Stimulated activated CD4-positive, alpha-beta T cell treated with anti-CD3 and anti-CD28 coated beads, Interleukin-1b, Interleukin-23, amount 100 ng/mL, for 4 hours (primary cell): ENCODE measurements at regions not wholly inside any gene's neighbourhood (a gene's known extent, or its start where the extent isn't known, plus 50 kb on each side); places are given as distances from the start of the nearest gene placed in this dataset.
A peak's percentile ranks its signal among the peaks of the same experiment; 100 is the strongest.
"Not testable (repeated sequence)": the region's sequence is repeated elsewhere in the genome, so short reads cannot be mapped to it uniquely, and the experiment has no call there.

Experiments
- DNase-seq, 2 donors: peaks; one replicate each; pipeline ENCODE4 v3.0.0-alpha.2; 2020; ENCODE audit warnings: low read depth in 2 of 2

GRCh38 chr4:81375745-81376144, 96.0 kb downstream of the RASGEF1B start:
- no peak for DNase-seq

DNA sequence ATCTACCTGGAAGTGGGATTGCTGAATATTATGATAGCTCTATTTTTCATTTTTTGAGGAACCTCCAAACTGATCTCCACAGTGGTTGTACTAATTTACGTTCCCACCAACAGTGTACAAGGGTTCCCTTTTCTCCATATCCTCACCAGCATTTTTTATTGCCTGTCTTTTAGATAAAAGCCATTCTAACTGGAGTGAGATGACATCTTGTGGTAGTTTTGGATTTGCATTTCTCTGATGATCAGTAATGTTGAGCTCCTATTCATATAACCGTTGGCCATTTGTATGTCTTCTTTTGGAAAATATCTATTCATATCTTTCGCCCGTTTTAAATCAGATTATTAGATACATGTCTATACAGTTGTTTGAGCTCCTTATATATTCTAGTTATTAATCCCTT, 101.8 kb downstream of the RASGEF1B start:
- no peak for DNase-seq

DNA sequence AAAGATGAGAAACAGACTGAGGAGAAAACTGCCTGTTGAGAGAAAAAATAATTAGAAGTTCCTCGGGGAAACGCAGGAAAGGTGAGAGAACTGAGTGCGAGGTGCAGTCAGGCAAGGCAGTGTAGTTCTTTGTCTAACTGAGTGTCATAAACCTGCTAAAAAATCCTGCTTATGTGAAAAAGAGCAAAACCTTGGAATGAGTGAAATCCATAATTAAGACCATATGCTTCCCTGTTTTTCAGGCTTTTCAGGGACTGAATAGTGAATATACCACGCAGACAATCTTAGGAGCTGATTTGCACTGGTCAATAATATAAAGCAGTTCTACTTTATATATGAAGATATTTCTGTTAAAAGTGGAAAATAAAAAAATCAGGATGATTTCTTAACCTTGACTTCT, 104.9 kb downstream of the RASGEF1B start:
- DNase-seq, result no peak

DNA sequence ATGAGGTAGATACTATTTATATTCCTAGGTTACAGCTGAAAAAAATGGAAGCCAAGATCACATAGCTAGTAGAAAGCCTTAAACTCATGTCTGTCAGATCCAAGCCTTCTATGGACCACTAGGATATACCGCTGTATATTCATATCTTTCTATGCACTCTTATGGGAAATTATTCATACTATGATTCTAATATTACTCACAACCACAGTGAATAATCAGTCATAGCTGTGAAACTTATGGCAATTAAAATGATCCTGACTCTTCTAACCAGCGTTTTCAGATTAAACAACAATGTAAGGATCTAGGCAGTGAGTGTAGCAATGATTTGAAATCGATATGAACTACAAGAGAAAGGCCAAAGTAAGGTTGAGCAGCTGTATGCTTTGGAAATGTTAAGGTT, 111.0 kb downstream of the RASGEF1B start:
- no peak for DNase-seq

DNA sequence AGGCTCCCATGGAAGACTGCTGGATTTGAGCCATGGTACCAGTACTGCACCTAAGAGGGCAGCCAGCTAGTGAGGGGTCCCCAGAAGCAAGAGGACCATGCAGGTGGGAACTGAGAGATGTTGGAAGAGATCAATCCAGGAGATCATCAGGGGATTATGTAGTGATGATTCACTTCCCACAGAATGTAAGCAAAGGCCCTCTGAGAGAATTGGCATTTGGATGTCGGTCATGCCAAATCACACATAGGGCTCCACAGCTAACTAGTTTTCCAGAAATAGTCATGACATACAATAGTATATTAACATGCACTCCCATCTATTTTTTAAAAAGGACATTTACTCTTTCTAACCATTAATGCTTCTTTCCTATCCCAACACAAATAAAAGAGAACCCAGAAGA, 112.5 kb downstream of the RASGEF1B start:
- DNase-seq, result no peak

- DNase-seq, result no peak
Observed at GRCh38 chr4:81358154-81358553, 113.6 kb downstream of the RASGEF1B start.

GRCh38 chr4:81356621-81357020, 115.1 kb downstream of the RASGEF1B start:
- no peak for DNase-seq

GRCh38 chr4:81355136-81355535, 116.6 kb downstream of the RASGEF1B start:
- no peak for DNase-seq

DNA sequence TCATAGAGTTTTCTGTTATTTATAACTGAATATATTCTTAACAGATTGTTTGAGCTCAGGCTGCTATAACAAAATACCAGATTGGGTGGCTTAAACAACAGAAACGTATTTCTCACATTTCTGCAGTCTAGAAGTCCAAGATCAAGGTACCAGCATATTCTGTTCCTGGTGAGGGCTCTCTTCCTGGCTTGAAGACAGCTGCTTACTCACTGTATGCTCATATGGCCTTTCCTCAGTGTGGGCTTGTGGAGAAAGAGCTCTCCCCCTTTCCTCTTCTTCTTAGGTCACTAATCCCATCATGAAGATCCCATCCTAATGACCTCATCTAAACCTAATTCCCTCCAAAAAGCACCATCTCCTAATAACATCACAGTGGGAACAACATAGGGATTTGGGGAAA, 117.8 kb downstream of the RASGEF1B start:
- no peak for DNase-seq

DNA sequence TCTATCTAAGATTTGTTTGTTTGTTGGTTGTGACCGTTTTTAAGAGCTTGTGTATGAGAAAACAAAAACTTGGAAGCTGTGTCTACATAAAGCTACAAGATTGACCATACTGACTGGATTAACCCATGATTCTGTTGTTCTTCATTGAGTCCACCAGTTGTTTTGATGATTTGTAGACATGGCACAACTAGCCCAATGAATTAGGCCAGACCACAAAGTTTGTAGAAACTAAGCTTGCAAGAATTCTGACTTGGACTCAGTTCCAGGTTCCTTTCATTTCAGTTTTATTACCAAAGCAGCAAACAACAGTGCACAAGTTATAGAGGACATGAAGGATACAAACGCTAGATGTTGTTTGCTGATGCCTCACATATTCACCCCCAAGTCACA, 119.3 kb downstream of the RASGEF1B start:
- no peak for DNase-seq

DNA sequence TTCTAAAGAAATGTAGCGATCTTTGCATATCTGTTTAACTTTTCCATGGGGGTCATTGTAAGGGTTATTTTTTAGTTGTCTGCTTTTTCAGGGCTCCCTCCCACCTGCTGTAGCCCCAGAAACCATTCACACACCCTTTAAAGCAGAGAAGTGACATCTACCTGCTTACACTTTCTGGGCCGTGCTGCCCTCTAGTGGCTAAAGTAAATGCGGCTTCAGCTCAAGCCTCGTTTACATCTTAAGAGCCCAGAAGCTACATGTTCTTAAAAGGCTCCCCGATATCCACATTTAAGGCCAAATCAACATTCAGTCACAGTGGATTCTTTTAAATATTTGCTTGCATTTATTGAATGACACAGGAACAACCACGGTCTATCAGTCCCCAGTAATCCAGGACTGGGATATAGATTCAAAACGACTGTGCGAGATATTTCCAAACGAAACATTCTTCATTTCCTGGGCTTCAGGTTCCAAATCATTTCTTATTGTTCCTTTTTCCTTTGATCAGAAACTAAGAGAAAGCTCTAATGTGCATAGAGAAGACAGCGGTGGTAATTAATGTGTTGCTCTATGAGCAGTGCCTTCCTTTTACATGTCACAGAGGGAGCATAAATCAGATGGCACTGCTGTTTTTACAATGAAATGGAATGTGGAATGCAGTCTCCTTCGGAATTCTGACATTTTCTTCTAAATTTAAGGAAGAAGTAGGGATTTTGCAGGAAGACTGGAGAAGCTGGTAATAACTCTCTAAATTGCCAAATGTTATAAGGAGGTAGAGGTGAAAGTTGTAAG, 119.9 kb downstream of the RASGEF1B start:
- peak; percentile 43 to 51 for DNase-seq

DNA sequence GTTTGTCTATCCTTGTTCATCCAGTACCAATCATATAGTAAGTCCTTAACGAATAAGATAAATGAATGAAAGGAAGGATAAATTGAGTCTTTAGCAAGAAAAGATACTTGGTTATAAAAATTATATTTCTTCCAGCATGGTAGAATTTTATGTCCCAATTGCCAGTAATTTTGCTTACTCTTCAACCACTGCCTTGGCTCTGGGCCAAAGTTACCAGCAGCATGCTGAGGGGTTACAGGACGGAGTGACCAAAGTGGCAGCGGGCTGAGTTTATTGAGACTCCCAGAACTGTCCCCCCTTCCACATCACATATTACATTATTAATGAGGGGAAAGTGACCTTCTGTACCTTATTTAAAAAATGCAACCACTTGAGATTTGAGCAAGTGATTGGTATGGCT, 121.7 kb downstream of the RASGEF1B start:
- DNase-seq, result no peak

DNA sequence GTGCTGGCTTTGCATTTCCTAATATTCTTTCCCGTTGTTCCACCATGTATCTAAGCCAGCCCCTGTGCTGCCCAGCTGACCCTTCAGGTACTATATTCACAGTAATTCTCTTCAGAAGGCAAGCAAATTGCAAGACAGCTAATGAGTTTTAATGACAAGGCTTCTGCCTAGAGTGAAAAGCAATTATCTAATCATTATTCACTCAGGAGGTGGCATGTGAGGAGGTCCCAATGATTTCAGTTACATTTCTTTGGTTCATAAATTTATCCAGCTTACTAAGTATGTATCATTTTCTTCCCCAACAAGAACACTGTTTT, 123.0 kb downstream of the RASGEF1B start:
- DNase-seq, result no peak

GRCh38 chr4:81348086-81348777, 123.5 kb downstream of the RASGEF1B start:
- no peak for DNase-seq

GRCh38 chr4:81346719-81347118, 125.0 kb downstream of the RASGEF1B start:
- no peak for DNase-seq

DNA sequence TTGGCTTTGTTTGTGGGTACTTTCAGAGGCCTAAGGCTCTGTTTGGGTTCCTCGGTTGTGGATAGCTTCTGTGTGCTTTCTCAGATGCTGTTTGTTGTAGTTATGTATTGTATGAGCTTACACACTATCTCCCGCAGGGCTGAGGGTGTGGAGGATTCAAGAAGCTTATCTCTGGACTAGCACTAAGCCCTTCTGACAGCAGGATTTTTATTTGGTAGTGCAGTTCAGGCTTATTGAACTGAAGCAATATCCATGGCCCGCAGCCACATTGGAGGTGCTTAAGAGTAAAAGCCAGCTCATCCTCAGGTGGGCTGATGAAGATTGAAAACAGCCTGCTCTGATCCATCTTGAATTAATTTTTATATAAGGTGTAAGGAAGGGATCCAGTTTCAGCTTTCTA, 128.2 kb downstream of the RASGEF1B start:
- no peak for DNase-seq

DNA sequence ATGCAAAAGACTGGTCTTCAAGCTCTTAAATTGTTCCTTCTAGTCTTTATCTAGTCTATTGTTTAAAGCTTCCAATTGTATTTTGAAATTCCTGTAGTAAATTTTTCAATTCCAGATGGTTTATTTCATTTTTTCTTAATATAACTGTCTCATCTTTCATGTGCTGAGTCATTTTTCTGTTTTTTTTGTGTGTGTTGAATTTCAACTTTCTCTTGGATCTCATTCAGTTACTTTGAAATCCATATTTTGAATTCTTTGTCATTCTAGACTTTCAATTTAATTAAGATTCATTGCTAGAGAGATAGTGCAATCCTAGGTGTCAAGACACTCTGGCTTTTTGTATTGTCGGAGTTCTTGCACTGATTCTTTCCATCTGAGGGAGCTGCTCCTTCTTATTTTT, 128.0 kb upstream of the PRKG2 start:
- no peak for DNase-seq

- DNase-seq, result no peak
Observed at GRCh38 chr4:81337211-81337610, 122.2 kb upstream of the PRKG2 start.

GRCh38 chr4:81335122-81335912, 120.3 kb upstream of the PRKG2 start:
- DNase-seq, result no peak

DNA sequence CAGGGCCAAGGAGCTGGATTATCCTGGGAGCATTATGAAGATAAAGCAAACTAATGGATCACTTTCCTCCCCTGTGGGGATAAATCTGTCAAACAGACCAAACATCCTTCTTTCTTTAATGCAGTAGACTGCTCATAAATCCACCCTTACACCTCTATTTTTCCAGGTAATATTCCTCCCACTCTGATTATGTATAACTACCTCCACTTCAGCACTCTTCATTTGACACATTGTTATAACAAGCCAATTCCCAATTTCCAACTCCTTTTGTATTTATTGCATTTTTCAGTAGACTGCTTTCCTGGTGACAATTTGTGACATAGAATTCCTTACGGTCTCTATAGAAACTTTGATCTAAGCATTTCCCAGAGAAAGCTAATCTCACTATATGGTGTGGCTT, 115.0 kb upstream of the PRKG2 start:
- DNase-seq, result no peak

- DNase-seq, result no peak
Observed at GRCh38 chr4:81326581-81326980, 111.6 kb upstream of the PRKG2 start.

- DNase-seq, result not testable (repeated sequence)
Observed at GRCh38 chr4:81324594-81324993, 109.6 kb upstream of the PRKG2 start.

GRCh38 chr4:81319657-81320056, 104.6 kb upstream of the PRKG2 start:
- no peak for DNase-seq
